Activated CD8-positive, alpha-beta memory T cell treated with anti-CD3 and anti-CD28 coated beads, Interleukin-2, amount 10 ng/mL, durations not matched to agents 7 days and 5 days (primary cell): ENCODE measurements at regions not wholly inside any gene's neighbourhood (a gene's known extent, or its start where the extent isn't known, plus 50 kb on each side); places are given as distances from the start of the nearest gene placed in this dataset.
"Not testable (repeated sequence)": the region's sequence is repeated elsewhere in the genome, so short reads cannot be mapped to it uniquely, and the experiment has no call there.

ENCODE experiments used
- ATAC-seq: fragments of 150-1000 bp; cut with Tn5 transposase; one replicate; pipeline ENCODE4 v1.10.0; 2021; ENCODE audit warnings: moderate library complexity
- CTCF ChIA-PET: fragments of 350-600 bp; sonication (Branson Sonifier 250); formaldehyde crosslinking; loops from one replicate; lab custom pipeline; 2021; ENCODE audit warnings: antibody characterized with exemption; lab: Charles Lee
- DNase-seq: peaks from one replicate; pipeline ENCODE4 v3.0.0-alpha.2; 2020
- H3K27ac Mint-ChIP-seq: one replicate; pipeline ENCODE4 v1.8.0; 2021; ENCODE audit warnings: mild to moderate bottlenecking, mixed read lengths
- H3K27me3 Mint-ChIP-seq: one replicate; pipeline ENCODE4 v1.8.0; 2021; ENCODE audit warnings: mixed read lengths
- H3K36me3 Mint-ChIP-seq: one replicate; pipeline ENCODE4 v1.8.0; 2021; ENCODE audit warnings: mild to moderate bottlenecking, mixed read lengths
- H3K4me1 Mint-ChIP-seq: one replicate; pipeline ENCODE4 v1.8.0; 2021; ENCODE audit warnings: mixed read lengths
- H3K4me3 Mint-ChIP-seq: one replicate; pipeline ENCODE4 v1.8.0; 2021; ENCODE audit warnings: mild to moderate bottlenecking, moderate library complexity, mixed read lengths
- H3K9me3 Mint-ChIP-seq: one replicate; pipeline ENCODE4 v1.8.0; 2022; ENCODE audit warnings: low read depth, mixed read lengths

- no peak overlapping the region for H3K4me3 Mint-ChIP-seq
- H3K4me1 Mint-ChIP-seq: no peaks in the 10 kb centered on the region
- H3K9me3 Mint-ChIP-seq: no peaks in the 10 kb centered on the region
- ATAC-seq: no peak
- no peak for DNase-seq
- CTCF ChIA-PET: interaction anchor here (0.6 to 1.5 kb wide), 3 partner anchors 200 to 469 kb away, joined by 4 read pairs; no protein-coding TSS in a partner anchor
- no peak overlapping the region for H3K27ac Mint-ChIP-seq
- H3K36me3 Mint-ChIP-seq: no peaks in the 10 kb centered on the region
- peaks cover 10% of the 10 kb centered on the region for H3K27me3 Mint-ChIP-seq
These were observed 311.2 kb upstream of the MCTP2 start for GRCh38 chr15:93920204-93920603.

GRCh38 chr15:93918801-93919200 lies 312.6 kb upstream of the MCTP2 start:
- H3K4me1 Mint-ChIP-seq, DNase-seq, H3K4me3 Mint-ChIP-seq, H3K9me3 Mint-ChIP-seq, H3K36me3 Mint-ChIP-seq, ATAC-seq, H3K27ac Mint-ChIP-seq, CTCF ChIA-PET: not testable (repeated sequence)
- H3K27me3 Mint-ChIP-seq: peaks cover 13% of the 10 kb centered on the region

- DNase-seq: no peak
- Mint-ChIP-seq H3K4me1 (no peaks in the 10 kb centered on the region), H3K4me3 (no peak overlapping the region), H3K27ac (no peak overlapping the region), H3K27me3 (peaks cover 15% of the 10 kb centered on the region), H3K9me3 (no peaks in the 10 kb centered on the region), H3K36me3 (no peaks in the 10 kb centered on the region)
- no peak for ATAC-seq
- CTCF ChIA-PET: no interaction called here
These were observed 314.2 kb upstream of the MCTP2 start for GRCh38 chr15:93917181-93917580.

- Mint-ChIP-seq H3K36me3 (no peaks in the 10 kb centered on the region), H3K4me1 (no peaks in the 10 kb centered on the region), H3K27ac (no peak overlapping the region), H3K9me3 (no peaks in the 10 kb centered on the region), H3K4me3 (no peak overlapping the region), H3K27me3 (peaks cover 17% of the 10 kb centered on the region)
- DNase-seq (no peak), ATAC-seq (no peak)
- CTCF ChIA-PET: no interaction called here
These were observed 317.5 kb upstream of the MCTP2 start for GRCh38 chr15:93913871-93914270.

GRCh38 chr15:93913310-93913709 lies 318.1 kb upstream of the MCTP2 start:
- no peak overlapping the region for H3K27ac Mint-ChIP-seq
- DNase-seq: no peak
- H3K4me3 Mint-ChIP-seq: no peak overlapping the region
- H3K9me3 Mint-ChIP-seq: no peaks in the 10 kb centered on the region
- no peaks in the 10 kb centered on the region for H3K4me1 Mint-ChIP-seq
- H3K27me3 Mint-ChIP-seq: peaks cover 17% of the 10 kb centered on the region
- no peaks in the 10 kb centered on the region for H3K36me3 Mint-ChIP-seq
- CTCF ChIA-PET: no interaction called here
- ATAC-seq: no peak

- DNase-seq (no peak), ATAC-seq (no peak)
- H3K36me3 Mint-ChIP-seq: no peaks in the 10 kb centered on the region
- CTCF ChIA-PET: no interaction called here
- no peak overlapping the region for H3K4me3 Mint-ChIP-seq
- H3K27me3 Mint-ChIP-seq: peaks cover 12% of the 10 kb centered on the region
- H3K27ac Mint-ChIP-seq: no peak overlapping the region
- H3K9me3 Mint-ChIP-seq: no peaks in the 10 kb centered on the region
- H3K4me1 Mint-ChIP-seq: no peaks in the 10 kb centered on the region
These were observed 330.6 kb upstream of the MCTP2 start for GRCh38 chr15:93900476-93901400.

GRCh38 chr15:93899817-93900216 lies 331.5 kb upstream of the MCTP2 start:
- no peak for DNase-seq

GRCh38 chr15:93897377-93897776 lies 334.0 kb upstream of the MCTP2 start:
- DNase-seq (no peak), ATAC-seq (no peak)
- CTCF ChIA-PET: no interaction called here
- Mint-ChIP-seq H3K9me3 (no peaks in the 10 kb centered on the region), H3K36me3 (no peaks in the 10 kb centered on the region), H3K27me3 (peaks cover 5% of the 10 kb centered on the region), H3K27ac (no peak overlapping the region), H3K4me1 (no peaks in the 10 kb centered on the region), H3K4me3 (no peak overlapping the region)

More at GRCh38 chr15:93899817-93900216, 331.5 kb upstream of the MCTP2 start:
- no peaks in the 10 kb centered on the region for H3K9me3 Mint-ChIP-seq
- H3K27me3 Mint-ChIP-seq: peaks cover 9% of the 10 kb centered on the region
- no peaks in the 10 kb centered on the region for H3K36me3 Mint-ChIP-seq
- ATAC-seq: no peak
- no peaks in the 10 kb centered on the region for H3K4me1 Mint-ChIP-seq
- no peak overlapping the region for H3K4me3 Mint-ChIP-seq
- no peak overlapping the region for H3K27ac Mint-ChIP-seq
- CTCF ChIA-PET: no interaction called here

- ATAC-seq (no peak), DNase-seq (no peak)
- Mint-ChIP-seq H3K9me3 (no peaks in the 10 kb centered on the region), H3K27ac (no peak overlapping the region), H3K4me3 (no peak overlapping the region), H3K36me3 (no peaks in the 10 kb centered on the region), H3K27me3 (peaks cover 8% of the 10 kb centered on the region), H3K4me1 (no peaks in the 10 kb centered on the region)
- CTCF ChIA-PET: no interaction called here
These were observed 335.2 kb upstream of the MCTP2 start for GRCh38 chr15:93895976-93896770.

- Mint-ChIP-seq H3K27me3 (peaks cover 10% of the 10 kb centered on the region), H3K36me3 (no peaks in the 10 kb centered on the region), H3K27ac (no peak overlapping the region), H3K9me3 (no peaks in the 10 kb centered on the region), H3K4me3 (no peak overlapping the region), H3K4me1 (no peaks in the 10 kb centered on the region)
- ATAC-seq (no peak), DNase-seq (no peak)
- CTCF ChIA-PET: no interaction called here
These were observed 336.8 kb upstream of the MCTP2 start for GRCh38 chr15:93894438-93895036.

GRCh38 chr15:93887151-93887550 lies 344.2 kb upstream of the MCTP2 start:
- CTCF ChIA-PET: no interaction called here

GRCh38 chr15:93882779-93883178 lies 348.6 kb upstream of the MCTP2 start:
- H3K36me3 Mint-ChIP-seq: no peaks in the 10 kb centered on the region
- H3K9me3 Mint-ChIP-seq: no peaks in the 10 kb centered on the region
- peaks cover 5% of the 10 kb centered on the region for H3K27me3 Mint-ChIP-seq
- CTCF ChIA-PET: no interaction called here
- H3K4me3 Mint-ChIP-seq: no peak overlapping the region
- ATAC-seq: no peak
- no peaks in the 10 kb centered on the region for H3K4me1 Mint-ChIP-seq
- H3K27ac Mint-ChIP-seq: no peak overlapping the region
- DNase-seq: no peak

More at GRCh38 chr15:93887151-93887550, 344.2 kb upstream of the MCTP2 start:
- H3K36me3 Mint-ChIP-seq: no peaks in the 10 kb centered on the region
- peaks cover 5% of the 10 kb centered on the region for H3K27me3 Mint-ChIP-seq
- no peak overlapping the region for H3K27ac Mint-ChIP-seq
- ATAC-seq: no peak
- no peak overlapping the region for H3K4me3 Mint-ChIP-seq
- no peaks in the 10 kb centered on the region for H3K9me3 Mint-ChIP-seq
- H3K4me1 Mint-ChIP-seq: no peaks in the 10 kb centered on the region
- no peak for DNase-seq

- DNase-seq: no peak
- no peaks in the 10 kb centered on the region for H3K36me3 Mint-ChIP-seq
- peaks cover 5% of the 10 kb centered on the region for H3K27me3 Mint-ChIP-seq
- ATAC-seq: no peak
- H3K27ac Mint-ChIP-seq: no peak overlapping the region
- H3K9me3 Mint-ChIP-seq: no peaks in the 10 kb centered on the region
- no peaks in the 10 kb centered on the region for H3K4me1 Mint-ChIP-seq
- CTCF ChIA-PET: no interaction called here
- no peak overlapping the region for H3K4me3 Mint-ChIP-seq
These were observed 349.2 kb upstream of the MCTP2 start for GRCh38 chr15:93882141-93882540.
